Neuronal stem cell (in vitro differentiated cells): ENCODE measurements at regions not wholly inside any gene's neighbourhood (a gene's known extent, or its start where the extent isn't known, plus 50 kb on each side); places are given as distances from the start of the nearest gene placed in this dataset.
A peak's percentile ranks its signal among the peaks of the same experiment; 100 is the strongest.

ENCODE experiments used
- DNase-seq: peaks from one replicate; pipeline ENCODE4 v3.0.0-alpha.2; 2013; ENCODE audit warnings: low spot score
- H2AFZ ChIP-seq: one replicate; pipeline ENCODE4 v1.6.1; 2013; ENCODE audit warnings: mild to moderate bottlenecking, low read length, inconsistent platforms
- H2AK5ac ChIP-seq: 2 replicates; pipeline ENCODE4 v1.6.1; 2013; ENCODE audit warnings: low read depth, mild to moderate bottlenecking, inconsistent platforms, low read length, moderate library complexity, mixed read lengths
- H2BK120ac ChIP-seq: 2 replicates; pipeline ENCODE4 v1.6.1; 2013; ENCODE audit warnings: low read depth, mild to moderate bottlenecking, inconsistent platforms, low read length, moderate library complexity, mixed read lengths
- H2BK12ac ChIP-seq: one replicate; pipeline ENCODE4 v1.6.1; 2013; ENCODE audit warnings: low read length, inconsistent platforms
- H2BK15ac ChIP-seq: 2 replicates; pipeline ENCODE4 v1.6.1; 2013; ENCODE audit warnings: mild to moderate bottlenecking, low read length, inconsistent platforms, mixed read lengths
- H2BK5ac ChIP-seq: one replicate; pipeline ENCODE4 v1.6.1; 2013; ENCODE audit warnings: inconsistent platforms, mild to moderate bottlenecking, low read length, moderate library complexity
- H3K14ac ChIP-seq: one replicate; pipeline ENCODE4 v1.6.1; 2013; ENCODE audit warnings: low read length, inconsistent platforms
- H3K18ac ChIP-seq: 2 replicates; pipeline ENCODE4 v1.6.1; 2013; ENCODE audit warnings: low read length, inconsistent platforms
- H3K23ac ChIP-seq: 2 replicates; pipeline ENCODE4 v1.6.1; 2013; ENCODE audit warnings: low read depth, mild to moderate bottlenecking, mixed read lengths, low read length, inconsistent platforms; ENCODE audit not compliant: poor library complexity
- H3K27ac ChIP-seq: replicated peaks from 3 replicates; pipeline ENCODE4 v1.5.1; 2013; ENCODE audit warnings: low read length, inconsistent platforms
- H3K27me3 ChIP-seq, 3 experiments: 2 replicates each; pipeline ENCODE4 v1.6.1; 2013; ENCODE audit warnings: low read length in 3 of 3, mild to moderate bottlenecking in 2 of 3, inconsistent platforms in 1 of 3, low read depth in 1 of 3, mixed read lengths in 1 of 3, moderate library complexity in 1 of 3; ENCODE audit not compliant: control insufficient read depth in 3 of 3, insufficient read depth in 3 of 3
- H3K36me3 ChIP-seq, 2 donors: replicated peaks in 1 of 2; 2 replicates each; pipeline ENCODE4 v1.6.1; 2013; ENCODE audit warnings: low read length in 2 of 2; ENCODE audit not compliant: control insufficient read depth in 2 of 2, insufficient read depth in 2 of 2
- H3K4ac ChIP-seq: 2 replicates; pipeline ENCODE4 v1.6.1; 2013; ENCODE audit warnings: inconsistent platforms, mild to moderate bottlenecking, low read length, moderate library complexity
- H3K4me1 ChIP-seq, 2 donors: 1 replicate in 1 of 2; 2 replicates in 1 of 2; pipeline ENCODE4 v1.6.1; 2013; ENCODE audit warnings: low read length in 2 of 2, low read depth in 1 of 2; ENCODE audit not compliant: control insufficient read depth in 2 of 2, insufficient read depth in 1 of 2
- H3K4me2 ChIP-seq: one replicate; pipeline ENCODE4 v1.6.1; 2013; ENCODE audit warnings: mild to moderate bottlenecking, low read length, inconsistent platforms; ENCODE audit not compliant: insufficient read depth, poor library complexity, severe bottlenecking
- H3K4me3 ChIP-seq, 2 donors: 2 replicates each; pipeline ENCODE4 v1.5.1; 2013; ENCODE audit warnings: low read length in 2 of 2, mild to moderate bottlenecking in 2 of 2, inconsistent platforms in 1 of 2, moderate library complexity in 1 of 2
- H3K79me1 ChIP-seq: one replicate; pipeline ENCODE4 v1.6.1; 2013; ENCODE audit warnings: low read depth, mild to moderate bottlenecking, inconsistent platforms, low read length, moderate library complexity
- H3K9ac ChIP-seq: one replicate; pipeline ENCODE4 v1.6.1; 2013; ENCODE audit warnings: mild to moderate bottlenecking, low read depth, low read length, inconsistent platforms; ENCODE audit not compliant: poor library complexity
- H3K9me3 ChIP-seq, 2 donors: replicated peaks in 1 of 2; 2 replicates each; pipeline versions ENCODE3 to v1.6.1; 2013; ENCODE audit warnings: low read length in 2 of 2, mild to moderate bottlenecking in 2 of 2, inconsistent platforms in 1 of 2, low read depth in 1 of 2, mixed read lengths in 1 of 2, moderate library complexity in 1 of 2; ENCODE audit not compliant: control insufficient read depth in 2 of 2, insufficient read depth in 1 of 2
- H4K8ac ChIP-seq: one replicate; pipeline ENCODE4 v1.6.1; 2013; ENCODE audit warnings: low read depth, mild to moderate bottlenecking, inconsistent platforms, low read length, moderate library complexity
- H4K91ac ChIP-seq: one replicate; pipeline ENCODE4 v1.6.1; 2013; ENCODE audit warnings: low read length, low read depth, mild to moderate bottlenecking, inconsistent platforms; ENCODE audit not compliant: poor library complexity
- WGBS, 2 donors: extraction: QIAGEN DNeasy Blood & Tissue Kit; methylation state at CpG; one replicate each; pipeline ENCODE4 v1.1.7; 2013; ENCODE audit warnings: missing lambda C conversion rate in 2 of 2, mixed read lengths in 1 of 2; ENCODE audit not compliant: insufficient read length in 2 of 2, insufficient replicate concordance in 1 of 2; ENCODE audit errors: extremely low coverage in 2 of 2; 5-methylcytosine and 5-hydroxymethylcytosine counted together

GRCh38 chr20:36085686-36086267 lies 68.8 kb upstream of the EPB41L1 start:
- H3K14ac ChIP-seq: no peak overlapping the region
- peaks cover 2 to 6% of the 10 kb centered on the region in 2 donors for H3K4me1 ChIP-seq
- H4K8ac ChIP-seq: no peak overlapping the region
- H2BK15ac ChIP-seq: no peak overlapping the region
- H3K4me3 ChIP-seq: no peak overlapping the region
- H3K27ac ChIP-seq: no peak overlapping the region
- no peak for DNase-seq
- no peaks in the 10 kb centered on the region for H3K27me3 ChIP-seq
- WGBS, 2 donors: no CpG with 5 or more reads among the region's 3 CpGs
- H3K9me3 ChIP-seq: peaks cover 0 to 2% of the 10 kb centered on the region in 2 donors
- no peak overlapping the region for H3K4me2 ChIP-seq
- no peaks in the 10 kb centered on the region for H3K36me3 ChIP-seq
- H4K91ac ChIP-seq: no peak overlapping the region
- no peak overlapping the region for H3K18ac ChIP-seq
- H3K9ac ChIP-seq: no peak overlapping the region
- H2BK5ac ChIP-seq: no peak overlapping the region
- no peak overlapping the region for H2BK12ac ChIP-seq
- no peaks in the 10 kb centered on the region for H3K79me1 ChIP-seq
- no peak overlapping the region for H3K4ac ChIP-seq
- peak overlapping the region; percentile 61 for H2AFZ ChIP-seq
- H2BK120ac ChIP-seq: no peak overlapping the region
- H2AK5ac ChIP-seq: no peak overlapping the region
- H3K23ac ChIP-seq: no peak overlapping the region

DNA sequence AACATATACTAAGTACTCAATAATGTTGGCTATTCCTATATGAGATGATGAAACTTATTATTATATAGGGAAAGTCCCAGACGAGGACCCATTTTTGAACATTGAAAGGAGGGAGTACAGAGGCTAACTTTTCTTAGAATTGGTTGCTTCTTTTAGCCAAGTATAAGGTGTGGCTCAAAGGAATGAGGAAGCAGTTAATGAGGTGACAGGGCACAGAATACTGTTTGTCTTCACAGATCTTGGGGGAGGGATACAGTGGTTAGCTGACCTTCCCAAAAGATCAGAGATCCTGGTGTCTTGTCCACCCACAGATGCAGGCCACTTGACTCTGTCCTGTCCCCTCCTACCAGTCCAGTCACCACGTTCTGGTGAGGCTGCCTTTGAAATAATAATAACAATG lies 67.8 kb upstream of the EPB41L1 start:
- Histone ChIP-seq H3K9ac (no peak overlapping the region), H3K27ac (no peak overlapping the region), H2BK5ac (no peak overlapping the region), H2BK120ac (no peak overlapping the region), H3K18ac (no peak overlapping the region), H3K4me1 (peaks cover 9 to 10% of the 10 kb centered on the region in 2 donors), H3K79me1 (no peaks in the 10 kb centered on the region), H3K9me3 (peaks cover 0 to 2% of the 10 kb centered on the region in 2 donors), H2AK5ac (no peak overlapping the region), H4K8ac (no peak overlapping the region), H3K14ac (no peak overlapping the region), H4K91ac (no peak overlapping the region), H2BK12ac (no peak overlapping the region), H2AFZ (no peak overlapping the region), H3K36me3 (no peaks in the 10 kb centered on the region), H3K4me3 (no peak overlapping the region), H3K4me2 (no peak overlapping the region), H3K23ac (no peak overlapping the region), H3K4ac (no peak overlapping the region), H2BK15ac (no peak overlapping the region), H3K27me3 (no peaks in the 10 kb centered on the region)
- WGBS, 2 donors: no CpG with 5 or more reads among the region's 2 CpGs
- no peak for DNase-seq

DNA sequence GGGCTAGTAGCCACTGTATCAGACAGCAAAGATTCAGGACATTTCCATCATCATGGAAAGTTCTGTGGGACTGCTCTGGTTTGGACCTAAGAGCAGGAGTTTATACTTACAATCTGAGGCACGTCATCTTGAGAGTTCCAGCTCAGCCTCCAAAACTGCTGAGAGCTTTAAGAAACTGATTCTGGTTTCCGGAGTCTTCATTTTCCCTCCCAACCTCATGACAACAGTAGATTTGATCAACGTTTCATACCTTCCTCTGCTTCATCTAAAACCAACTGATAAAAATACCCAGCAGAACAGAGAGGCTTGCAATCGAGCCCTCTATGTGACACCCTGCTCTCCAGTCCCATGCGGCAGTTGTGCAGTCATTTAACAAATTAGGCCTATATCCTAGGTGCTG lies 64.3 kb upstream of the EPB41L1 start:
- H3K18ac ChIP-seq: no peak overlapping the region
- peaks cover 17 to 19% of the 10 kb centered on the region in 2 donors for H3K4me1 ChIP-seq
- no peak overlapping the region for H4K8ac ChIP-seq
- H3K9ac ChIP-seq: no peak overlapping the region
- H3K79me1 ChIP-seq: peaks cover 8% of the 10 kb centered on the region
- H3K27ac ChIP-seq: no peak overlapping the region
- no peaks in the 10 kb centered on the region for H3K36me3 ChIP-seq
- no peak overlapping the region for H3K23ac ChIP-seq
- no peak overlapping the region for H2BK120ac ChIP-seq
- H3K14ac ChIP-seq: no peak overlapping the region
- H3K9me3 ChIP-seq: peaks cover 0 to 2% of the 10 kb centered on the region in 2 donors
- H3K4me3 ChIP-seq: no peak overlapping the region
- no peak overlapping the region for H2BK15ac ChIP-seq
- no CpG with 5 or more reads among the region's 5 CpGs for WGBS, 2 donors
- H3K27me3 ChIP-seq: peaks cover 0 to 7% (median 0%) of the 10 kb centered on the region in 3 experiments
- H2BK5ac ChIP-seq: no peak overlapping the region
- no peak overlapping the region for H2AK5ac ChIP-seq
- H3K4ac ChIP-seq: no peak overlapping the region
- no peak overlapping the region for H4K91ac ChIP-seq
- H3K4me2 ChIP-seq: no peak overlapping the region
- H2BK12ac ChIP-seq: no peak overlapping the region
- no peak overlapping the region for H2AFZ ChIP-seq
- no peak for DNase-seq

DNA sequence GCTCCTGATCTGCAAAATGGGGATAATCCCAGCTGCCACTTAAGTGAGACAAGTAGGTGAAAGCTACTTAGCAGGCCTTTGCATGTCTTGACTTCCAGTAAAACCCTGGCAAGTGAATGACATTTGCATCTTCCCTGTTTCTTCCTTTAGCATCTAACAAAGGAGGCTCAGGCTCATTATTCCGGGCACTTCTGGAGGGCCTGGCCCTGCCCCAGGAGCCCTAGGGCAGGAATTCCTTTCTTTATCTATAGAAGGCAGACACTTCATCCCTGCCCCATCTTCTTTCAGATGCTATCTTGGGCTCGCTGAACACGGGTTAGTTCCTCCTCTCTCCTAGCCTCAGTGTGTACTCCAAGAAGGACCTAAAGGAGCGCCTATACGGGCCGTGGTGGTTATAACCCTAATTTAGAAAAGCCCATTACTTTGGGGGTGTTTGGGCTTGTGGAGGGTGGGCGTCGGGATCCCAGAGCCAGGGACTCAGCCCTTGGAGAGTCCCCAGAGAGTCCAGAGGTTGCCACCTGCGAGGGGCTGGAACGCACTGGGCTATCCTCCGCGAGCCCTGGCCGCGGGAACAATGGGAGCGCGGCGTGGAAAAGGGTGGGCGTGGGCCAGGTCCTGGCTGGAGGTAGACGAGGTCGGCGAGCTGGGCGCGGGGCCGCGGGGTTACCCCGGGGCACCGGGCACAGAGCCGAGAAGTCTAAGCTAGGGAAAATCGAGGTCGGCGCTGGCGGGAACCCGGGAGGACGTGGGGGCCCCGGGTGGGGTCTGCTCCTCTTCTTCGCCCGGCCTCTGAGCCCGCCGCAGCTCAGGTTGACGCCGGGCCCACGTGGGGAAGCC lies 62.8 kb upstream of the EPB41L1 start:
- Histone ChIP-seq H3K79me1 (peaks cover 8% of the 10 kb centered on the region), H3K27ac (peak overlapping the region; percentile 68), H2AFZ (peak overlapping the region; percentile 88), H4K8ac (peak overlapping the region; percentile 43), H2BK5ac (peak overlapping the region; percentile 66), H3K27me3 (peaks cover 0 to 7% (median 0%) of the 10 kb centered on the region in 3 experiments), H3K23ac (peak overlapping the region; percentile 80), H4K91ac (no peak overlapping the region), H3K14ac (peak overlapping the region; percentile 63), H3K4ac (peak overlapping the region; percentile 66), H2BK120ac (peak overlapping the region; percentile 99), H2BK15ac (peak overlapping the region; percentile 94), H2AK5ac (peak overlapping the region; percentile 50), H3K9ac (peak overlapping the region; percentile 77), H3K4me2 (peak overlapping the region; percentile 98), H3K4me3 (peak overlapping the region; percentile 68 to 98), H2BK12ac (peak overlapping the region; percentile 90), H3K9me3 (peaks cover 0 to 2% of the 10 kb centered on the region in 2 donors), H3K4me1 (peaks cover 12 to 16% of the 10 kb centered on the region in 2 donors), H3K36me3 (no peaks in the 10 kb centered on the region), H3K18ac (peak overlapping the region; percentile 98)
- no CpG with 5 or more reads among the region's 42 CpGs for WGBS, 2 donors
- DNase-seq: peak; percentile 57
